IMR-90 (cell line): ENCODE measurements at regions not wholly inside any gene's neighbourhood (a gene's known extent, or its start where the extent isn't known, plus 50 kb on each side); places are given as distances from the start of the nearest gene placed in this dataset.

ENCODE experiments used
- ATAC-seq: fragments of 200-7000 bp; cut with Tn5 transposase; 2 replicates; pipeline ENCODE4 v1.9.1; 2020; ENCODE audit warnings: low read depth, mild to moderate bottlenecking, moderate library complexity
- BruUV-seq: library from RNA; stranded (reverse); fragments of 400-500 nt; replicated peaks from 2 replicates; lab custom pipeline; 2021; lab: Mats Ljungman, UMichigan
- CTCF ChIA-PET: fragments of 300-600 bp; formaldehyde crosslinking; extraction: SDS; loops from one replicate; lab custom pipeline; 2021; ENCODE audit warnings: antibody characterized with exemption; lab: Yijun Ruan, JAX
- POLR2A ChIA-PET: fragments of 300-600 bp; sonication (Branson Sonifier 250); formaldehyde crosslinking; loops from one replicate; lab custom pipeline; 2022; ENCODE audit warnings: antibody characterized with exemption; ENCODE audit not compliant: unreplicated experiment; lab: Charles Lee
- DNase-seq: peaks from one replicate; pipeline ENCODE4 v3.0.0; 2013
- H2AFZ ChIP-seq: replicated peaks from 2 replicates; pipeline ENCODE3; 2013; ENCODE audit warnings: low read length, mild to moderate bottlenecking; ENCODE audit not compliant: poor library complexity
- H2AK5ac ChIP-seq: 2 replicates; pipeline ENCODE4 v1.6.1; 2013; ENCODE audit warnings: low read depth, low read length, inconsistent platforms
- H2AK9ac ChIP-seq: replicated peaks from 2 replicates; pipeline ENCODE3; 2013; ENCODE audit warnings: mild to moderate bottlenecking, low read depth, low read length, moderate library complexity; ENCODE audit not compliant: poor library complexity
- H2BK120ac ChIP-seq: 2 replicates; pipeline ENCODE4 v1.6.1; 2013; ENCODE audit warnings: low read depth, low read length, inconsistent platforms
- H2BK15ac ChIP-seq: 3 replicates; pipeline ENCODE4 v1.6.1; 2013; ENCODE audit warnings: low read depth, low read length, inconsistent platforms
- H2BK20ac ChIP-seq: 2 replicates; pipeline ENCODE4 v1.6.1; 2013; ENCODE audit warnings: low read depth, mild to moderate bottlenecking, inconsistent platforms, low read length, moderate library complexity
- H2BK5ac ChIP-seq: 2 replicates; pipeline ENCODE4 v1.6.1; 2013; ENCODE audit warnings: mild to moderate bottlenecking, low read depth, low read length, inconsistent platforms; ENCODE audit not compliant: poor library complexity, severe bottlenecking
- H3K14ac ChIP-seq: replicated peaks from 2 replicates; pipeline ENCODE4 v1.6.1; 2013; ENCODE audit warnings: low read depth, low read length, inconsistent platforms
- H3K18ac ChIP-seq: 2 replicates; pipeline ENCODE4 v1.6.1; 2013; ENCODE audit warnings: low read depth, low read length, control low read depth
- H3K23ac ChIP-seq: 2 replicates; pipeline ENCODE4 v1.6.1; 2013; ENCODE audit warnings: low read depth, low read length, inconsistent platforms
- H3K27ac ChIP-seq: 2 replicates; pipeline ENCODE4 v1.5.1; 2013; ENCODE audit warnings: mild to moderate bottlenecking, control low read depth, low read length; ENCODE audit not compliant: insufficient read depth
- H3K27me3 ChIP-seq: 2 replicates; pipeline ENCODE4 v1.6.1; 2013; ENCODE audit warnings: low read length; ENCODE audit not compliant: control insufficient read depth, insufficient read depth
- H3K36me3 ChIP-seq: 2 replicates; pipeline ENCODE4 v1.6.1; 2013; ENCODE audit warnings: low read length, mixed read lengths; ENCODE audit not compliant: control insufficient read depth, insufficient read depth
- H3K4ac ChIP-seq: 2 replicates; pipeline ENCODE4 v1.6.1; 2013; ENCODE audit warnings: low read depth, low read length, inconsistent platforms
- H3K4me1 ChIP-seq: 2 replicates; pipeline ENCODE4 v1.6.1; 2013; ENCODE audit warnings: low read length, mixed read lengths; ENCODE audit not compliant: control insufficient read depth, insufficient read depth
- H3K4me2 ChIP-seq: 2 replicates; pipeline ENCODE4 v1.6.1; 2013; ENCODE audit warnings: low read depth, mild to moderate bottlenecking, control low read depth, low read length, moderate library complexity
- H3K4me3 ChIP-seq: 2 replicates; pipeline ENCODE4 v1.5.1; 2013; ENCODE audit warnings: low read depth, mild to moderate bottlenecking, control low read depth, low read length, moderate library complexity; ENCODE audit not compliant: insufficient read depth
- H3K56ac ChIP-seq: 2 replicates; pipeline ENCODE4 v1.6.1; 2013; ENCODE audit warnings: low read length, inconsistent platforms; ENCODE audit not compliant: insufficient read depth; ENCODE audit errors: extremely low read depth
- H3K79me1 ChIP-seq, 2 experiments: 2 replicates each; pipeline ENCODE4 v1.6.1; 2013; ENCODE audit warnings: low read length in 2 of 2, inconsistent platforms in 1 of 2, low read depth in 1 of 2
- H3K9ac ChIP-seq: 2 replicates; pipeline ENCODE4 v1.6.1; 2013; ENCODE audit warnings: low read depth, low read length, control low read depth
- H3K9me1 ChIP-seq: 2 replicates; pipeline ENCODE4 v1.6.1; 2013; ENCODE audit warnings: low read length, inconsistent platforms; ENCODE audit not compliant: insufficient read depth
- H3K9me3 ChIP-seq: 2 replicates; pipeline ENCODE4 v1.6.1; 2013; ENCODE audit warnings: low read length; ENCODE audit not compliant: control insufficient read depth, insufficient read depth
- H4K20me1 ChIP-seq: 2 replicates; pipeline ENCODE4 v1.6.1; 2013; ENCODE audit warnings: low read length, inconsistent platforms; ENCODE audit not compliant: insufficient read depth
- H4K5ac ChIP-seq: 2 replicates; pipeline ENCODE4 v1.6.1; 2013; ENCODE audit warnings: mild to moderate bottlenecking, low read depth, low read length, control low read depth
- H4K8ac ChIP-seq, 2 experiments: 2 replicates each; pipeline ENCODE4 v1.6.1; 2013; ENCODE audit warnings: low read depth in 2 of 2, low read length in 2 of 2, control low read depth in 1 of 2, inconsistent platforms in 1 of 2
- H4K91ac ChIP-seq: 2 replicates; pipeline ENCODE4 v1.6.1; 2013; ENCODE audit warnings: low read depth, low read length, inconsistent platforms; ENCODE audit not compliant: insufficient read depth
- BHLHE40 ChIP-seq: fragments of 150-350 bp; IDR thresholded peaks from 2 replicates; pipeline ENCODE4 v1.6.1; 2016; ENCODE audit warnings: mild to moderate bottlenecking, low read depth, low read length
- CEBPB ChIP-seq: IDR thresholded peaks from 2 replicates; pipeline ENCODE4 v1.6.1; 2012; ENCODE audit warnings: low read depth, low read length, improper control_type of control experiment
- CHD1 ChIP-seq: IDR thresholded peaks from 2 replicates; pipeline ENCODE4 v1.6.1; 2012; ENCODE audit warnings: low read depth, low read length, improper control_type of control experiment
- ELK1 ChIP-seq: fragments of 150-350 bp; IDR thresholded peaks from 2 replicates; pipeline ENCODE4 v1.6.1; 2016; ENCODE audit warnings: low read depth, mild to moderate bottlenecking, low read length, moderate library complexity, borderline replicate concordance
- FOS ChIP-seq: fragments of 150-350 bp; IDR thresholded peaks from 2 replicates; pipeline ENCODE4 v1.6.1; 2016; ENCODE audit warnings: low read depth, low read length
- MAFK ChIP-seq: IDR thresholded peaks from 2 replicates; pipeline ENCODE4 v1.6.1; 2012; ENCODE audit warnings: low read depth, low read length, improper control_type of control experiment
- MAZ ChIP-seq: IDR thresholded peaks from 2 replicates; pipeline ENCODE4 v1.6.1; 2012; ENCODE audit warnings: low read depth, mild to moderate bottlenecking, low read length, improper control_type of control experiment, moderate library complexity, borderline replicate concordance
- MXI1 ChIP-seq: IDR thresholded peaks from 2 replicates; pipeline ENCODE4 v1.6.1; 2012; ENCODE audit warnings: low read depth, mild to moderate bottlenecking, low read length, moderate library complexity, borderline replicate concordance
- NFE2L2 ChIP-seq: fragments of 150-350 bp; IDR thresholded peaks from 2 replicates; pipeline ENCODE4 v1.6.1; 2016; ENCODE audit warnings: low read depth, mild to moderate bottlenecking, low read length
- POLR2A ChIP-seq: IDR thresholded peaks from 2 replicates; pipeline ENCODE4 v1.6.1; 2012; ENCODE audit warnings: mild to moderate bottlenecking, low read depth, low read length
- RAD21 ChIP-seq: IDR thresholded peaks from 2 replicates; pipeline ENCODE4 v1.6.1; 2012; ENCODE audit warnings: low read length, improper control_type of control experiment
- RCOR1 ChIP-seq: IDR thresholded peaks from 2 replicates; pipeline ENCODE4 v1.6.1; 2012; ENCODE audit warnings: mild to moderate bottlenecking, low read length, improper control_type of control experiment; ENCODE audit not compliant: insufficient replicate concordance
- RFX5 ChIP-seq: IDR thresholded peaks from 2 replicates; pipeline ENCODE4 v1.8.0; 2012; ENCODE audit warnings: low read depth, mild to moderate bottlenecking, low read length, moderate library complexity
- SMC3 ChIP-seq: fragments of 150-350 bp; IDR thresholded peaks from 2 replicates; pipeline ENCODE4 v1.6.1; 2016; ENCODE audit warnings: low read depth, mild to moderate bottlenecking, antibody characterized with exemption, low read length, moderate library complexity
- WGBS, 2 experiments: methylation state at CpG; one replicate each; pipeline versions ENCODE4 v1.1.5 to v1.1.7; 2013; ENCODE audit warnings: missing lambda C conversion rate in 2 of 2; ENCODE audit not compliant: insufficient read length in 1 of 2; ENCODE audit errors: extremely low coverage in 2 of 2; 5-methylcytosine and 5-hydroxymethylcytosine counted together
- dilution Hi-C: fragments of 300-500 bp; cut with HindIII; formaldehyde crosslinking; loops from one replicate; pipeline ENCODE4 v1.14.3; 2018; ENCODE audit warnings: low sequenced_read_pairs; ENCODE audit not compliant: unreplicated experiment
- in situ Hi-C: fragments of 300-500 bp; cut with MboI; formaldehyde crosslinking; loops from 3 replicates; pipeline ENCODE4 v1.14.3; 2019; ENCODE audit warnings: low sequenced_read_pairs, inconsistent platforms, mixed read lengths
- intact Hi-C: fragments of 100-400 bp; cut with micrococcal nuclease; formaldehyde crosslinking; loops from 2 replicates; pipeline ENCODE4 v1.10.0; 2022
- TF ChIP-seq, protein P1 (sequence below): conservative IDR thresholded peaks from 2 replicates; pipeline ENCODE4 v1.5.1; 2012; ENCODE audit warnings: mild to moderate bottlenecking, low read depth, low read length, improper control_type of control experiment
- TF ChIP-seq, protein P2 (sequence below): fragments of 150-350 bp; IDR thresholded peaks from 2 replicates; pipeline ENCODE4 v1.6.1; 2017; ENCODE audit warnings: mild to moderate bottlenecking, antibody characterized with exemption, low read length, low read depth

DNA sequence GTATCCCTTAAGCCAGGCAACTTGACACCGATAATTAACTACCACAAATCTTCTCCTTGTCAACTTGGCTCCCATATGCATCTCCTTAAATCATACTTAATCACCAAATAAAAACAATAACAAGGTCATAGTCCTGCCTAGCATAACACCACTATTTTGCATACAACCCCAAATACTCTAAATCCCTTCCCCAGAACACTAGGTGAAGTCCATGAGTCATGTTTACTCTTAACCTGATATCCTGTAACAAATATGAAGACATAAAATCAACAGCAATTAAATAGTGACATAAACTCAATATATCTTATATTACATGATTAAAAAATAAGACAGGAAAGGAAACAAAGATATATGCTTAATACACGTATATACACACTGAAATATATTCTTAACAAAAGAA is 362.0 kb downstream of the ETV1 start:
- Histone ChIP-seq H3K4ac (no peak overlapping the region), H3K9me3 (no peaks in the 10 kb centered on the region), H3K56ac (no peak overlapping the region), H3K4me2 (no peak overlapping the region), H3K36me3 (no peaks in the 10 kb centered on the region), H2BK120ac (no peak overlapping the region), H2BK20ac (no peak overlapping the region), H4K8ac (no peak overlapping the region), H3K9me1 (0 out of 2 replicates have a peak, but pooled peaks cover 3% of the 10 kb centered on the region), H3K14ac (no peak overlapping the region), H3K23ac (no peak overlapping the region), H3K4me3 (no peak overlapping the region), H3K4me1 (0 out of 2 replicates have a peak, but pooled peaks cover 1% of the 10 kb centered on the region), H3K27me3 (no peaks in the 10 kb centered on the region), H4K5ac (no peak overlapping the region), H3K18ac (no peak overlapping the region), H3K27ac (no peak overlapping the region), H2BK15ac (no peak overlapping the region), H2BK5ac (no peak overlapping the region), H3K9ac (no peak overlapping the region), H2AK9ac (no peak overlapping the region), H4K91ac (no peak overlapping the region), H3K79me1 (no peaks in the 10 kb centered on the region), H2AFZ (no peak overlapping the region), H4K20me1 (no peaks in the 10 kb centered on the region), H2AK5ac (no peak overlapping the region)
- intact Hi-C loops (no loop called here), dilution Hi-C loops (no loop called here), in situ Hi-C loops (no loop called here)
- DNase-seq (no peak), ATAC-seq (no peak)
- ChIA-PET POLR2A (no interaction called here), CTCF (no interaction called here)
- WGBS, 2 experiments, result 86% methylated on average over 1 of the region's 2 CpGs; no CpG with 5 or more reads in 1 of the 2 experiments
- BruUV-seq, result no TSS peak
- TF ChIP-seq, protein P1, sequence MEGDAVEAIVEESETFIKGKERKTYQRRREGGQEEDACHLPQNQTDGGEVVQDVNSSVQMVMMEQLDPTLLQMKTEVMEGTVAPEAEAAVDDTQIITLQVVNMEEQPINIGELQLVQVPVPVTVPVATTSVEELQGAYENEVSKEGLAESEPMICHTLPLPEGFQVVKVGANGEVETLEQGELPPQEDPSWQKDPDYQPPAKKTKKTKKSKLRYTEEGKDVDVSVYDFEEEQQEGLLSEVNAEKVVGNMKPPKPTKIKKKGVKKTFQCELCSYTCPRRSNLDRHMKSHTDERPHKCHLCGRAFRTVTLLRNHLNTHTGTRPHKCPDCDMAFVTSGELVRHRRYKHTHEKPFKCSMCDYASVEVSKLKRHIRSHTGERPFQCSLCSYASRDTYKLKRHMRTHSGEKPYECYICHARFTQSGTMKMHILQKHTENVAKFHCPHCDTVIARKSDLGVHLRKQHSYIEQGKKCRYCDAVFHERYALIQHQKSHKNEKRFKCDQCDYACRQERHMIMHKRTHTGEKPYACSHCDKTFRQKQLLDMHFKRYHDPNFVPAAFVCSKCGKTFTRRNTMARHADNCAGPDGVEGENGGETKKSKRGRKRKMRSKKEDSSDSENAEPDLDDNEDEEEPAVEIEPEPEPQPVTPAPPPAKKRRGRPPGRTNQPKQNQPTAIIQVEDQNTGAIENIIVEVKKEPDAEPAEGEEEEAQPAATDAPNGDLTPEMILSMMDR, result no peak
- TF ChIP-seq MXI1 (no peak), BHLHE40 (no peak), SMC3 (no peak), RFX5 (no peak), CEBPB (no peak), FOS (no peak), CHD1 (no peak), MAZ (no peak), POLR2A (no peak), RCOR1 (no peak), ELK1 (no peak), MAFK (no peak), NFE2L2 (no peak), RAD21 (no peak)
- TF ChIP-seq, protein P2, sequence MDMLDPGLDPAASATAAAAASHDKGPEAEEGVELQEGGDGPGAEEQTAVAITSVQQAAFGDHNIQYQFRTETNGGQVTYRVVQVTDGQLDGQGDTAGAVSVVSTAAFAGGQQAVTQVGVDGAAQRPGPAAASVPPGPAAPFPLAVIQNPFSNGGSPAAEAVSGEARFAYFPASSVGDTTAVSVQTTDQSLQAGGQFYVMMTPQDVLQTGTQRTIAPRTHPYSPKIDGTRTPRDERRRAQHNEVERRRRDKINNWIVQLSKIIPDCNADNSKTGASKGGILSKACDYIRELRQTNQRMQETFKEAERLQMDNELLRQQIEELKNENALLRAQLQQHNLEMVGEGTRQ, result no peak
